K562 (cell line): ENCODE measurements at regions not wholly inside any gene's neighbourhood (a gene's known extent, or its start where the extent isn't known, plus 50 kb on each side); places are given as distances from the start of the nearest gene placed in this dataset.

Source experiments
- ATAC-seq: fragments of 200-7000 bp; cut with Tn5 transposase; 3 replicates; pipeline ENCODE4 v1.9.1; 2020; ENCODE audit warnings: moderate library complexity
- BruUV-seq: library from RNA; stranded (reverse); fragments of 400-500 nt; replicated peaks from 2 replicates; lab custom pipeline; 2021; lab: Mats Ljungman, UMichigan
- CTCF ChIA-PET: fragments of 300-600 bp; formaldehyde crosslinking; extraction: SDS; loops from one replicate; lab custom pipeline; 2021; ENCODE audit warnings: low intra/inter-chr PET ratio; lab: Yijun Ruan, JAX
- POLR2A ChIA-PET: fragments of 300-600, 350-650 bp; sonication (Branson Sonifier 250); formaldehyde crosslinking; extraction: SDS; loops from one replicate; lab custom pipeline; 2021; ENCODE audit warnings: antibody characterized with exemption, inconsistent platforms; lab: Yijun Ruan, JAX
- DNase-seq, 4 experiments: peaks; one replicate each; pipeline versions ENCODE4 v3.0.0 to v3.0.0-alpha.2; 2011 to 2018; ENCODE audit warnings: low spot score in 3 of 4, mixed read lengths in 3 of 4; ENCODE audit errors: extremely low read depth in 1 of 4
- FAIRE-seq: peaks from 2 replicates; lab custom pipeline; 2011; peaks lifted over from hg19 to GRCh38; lab: Jason Lieb, UNC
- H2AFZ ChIP-seq: 2 replicates; pipeline ENCODE4 v1.6.0; 2011; ENCODE audit warnings: low read depth, low read length, control low read depth, inconsistent platforms
- H3K27ac ChIP-seq: fragments of 200-600 bp; 3 replicates; pipeline ENCODE4 v1.8.0; 2011; ENCODE audit warnings: low read depth, mild to moderate bottlenecking, control low read depth, inconsistent platforms, low read length, moderate library complexity, mixed read lengths; ENCODE audit errors: extremely low read depth
- H3K27me3 ChIP-seq, 2 experiments: fragments of 300-600 bp in 1 of 2; 2 replicates in 1 of 2; 3 replicates in 1 of 2; pipeline versions ENCODE4 v1.6.0 to v1.8.0; 2011; ENCODE audit warnings: inconsistent platforms in 2 of 2, low read length in 2 of 2, mild to moderate bottlenecking in 1 of 2, mixed read lengths in 1 of 2, moderate library complexity in 1 of 2; ENCODE audit not compliant: control insufficient read depth in 2 of 2, insufficient read depth in 2 of 2
- H3K36me3 ChIP-seq: fragments of 300-600 bp; 3 replicates; pipeline ENCODE4 v1.8.0; 2011; ENCODE audit warnings: mild to moderate bottlenecking, low read length, inconsistent platforms; ENCODE audit not compliant: control insufficient read depth, insufficient read depth
- H3K4me1 ChIP-seq, 2 experiments: fragments of 200-600 bp in 1 of 2; replicated peaks in 1 of 2; 2 replicates in 1 of 2; 3 replicates in 1 of 2; pipeline versions ENCODE4 v1.5.1 to v1.8.0; 2011; ENCODE audit warnings: inconsistent platforms in 2 of 2, low read length in 2 of 2, mild to moderate bottlenecking in 1 of 2, mixed read lengths in 1 of 2, moderate library complexity in 1 of 2; ENCODE audit not compliant: control insufficient read depth in 2 of 2, insufficient read depth in 2 of 2
- H3K4me2 ChIP-seq: 2 replicates; pipeline ENCODE4 v1.6.1; 2011; ENCODE audit warnings: low read length, control low read depth, inconsistent platforms, mixed read lengths; ENCODE audit not compliant: insufficient read depth
- H3K4me3 ChIP-seq: fragments of 200-600 bp; sonication (generic), shearing (Covaris generic); 2 replicates; pipeline ENCODE4 v1.5.1; 2016; ENCODE audit warnings: control low read depth, inconsistent platforms
- H3K79me2 ChIP-seq: fragments of 200-600 bp; 3 replicates; pipeline ENCODE4 v1.8.0; 2011; ENCODE audit warnings: low read length, inconsistent platforms; ENCODE audit not compliant: control insufficient read depth, insufficient read depth
- H3K9ac ChIP-seq, 2 experiments: 2 replicates each; pipeline versions ENCODE4 v1.6.0 to v1.6.1; 2011; ENCODE audit warnings: low read depth in 2 of 2, low read length in 2 of 2, control low read depth in 1 of 2, inconsistent platforms in 1 of 2, mild to moderate bottlenecking in 1 of 2, mixed read lengths in 1 of 2; ENCODE audit not compliant: insufficient read depth in 1 of 2
- H3K9me1 ChIP-seq: one replicate; pipeline ENCODE4 v1.6.0; 2011; ENCODE audit warnings: inconsistent platforms, mild to moderate bottlenecking, low read length, moderate library complexity; ENCODE audit not compliant: control insufficient read depth, insufficient read depth
- H3K9me3 ChIP-seq: replicated peaks from 2 replicates; pipeline ENCODE4 v1.5.1; 2011; ENCODE audit warnings: low read depth, low read length, inconsistent platforms; ENCODE audit not compliant: control insufficient read depth, insufficient read depth
- H4K20me1 ChIP-seq: replicated peaks from 2 replicates; pipeline ENCODE4 v1.6.1; 2011; ENCODE audit warnings: low read length, inconsistent platforms, mixed read lengths; ENCODE audit not compliant: control insufficient read depth, insufficient read depth
- PHB ChIP-seq: fragments of 250-450 bp; sonication (Bioruptor Pico); IDR thresholded peaks from 2 replicates; pipeline ENCODE4 v1.5.0; 2021
- SIN3A ChIP-seq, 2 experiments: fragments of 150-350 bp in 1 of 2; IDR thresholded peaks; 2 replicates each; pipeline ENCODE4 v1.6.1; 2011 to 2016; ENCODE audit warnings: borderline replicate concordance in 2 of 2, low read depth in 2 of 2, low read length in 2 of 2, mild to moderate bottlenecking in 2 of 2, moderate library complexity in 2 of 2; ENCODE audit not compliant: control insufficient read depth in 1 of 2
- ZBTB8A ChIP-seq: fragments of 450-650 bp; IDR thresholded peaks from 2 replicates; pipeline ENCODE4 v1.6.1; 2018; ENCODE audit warnings: mild to moderate bottlenecking, moderate library complexity; ENCODE audit not compliant: partially characterized antibody
- ZNF583 ChIP-seq: fragments of 250-450 bp; sonication (Bioruptor Pico); IDR thresholded peaks from 2 replicates; pipeline ENCODE4 v1.4.0; 2020
- in situ Hi-C: fragments of 300-500 bp; cut with MboI; formaldehyde crosslinking; loops from 4 replicates; pipeline ENCODE4 v1.15.0; 2018; ENCODE audit warnings: inconsistent platforms, mixed read lengths
- intact Hi-C: fragments of 100-400 bp; cut with micrococcal nuclease; formaldehyde crosslinking; loops from 2 replicates; pipeline ENCODE4 v1.14.2; 2022
- TF ChIP-seq, protein P1 (sequence below): fragments of 450-650 bp; IDR thresholded peaks from 2 replicates; pipeline ENCODE4 v1.7.1; 2018; ENCODE audit warnings: mild to moderate bottlenecking, low read depth; ENCODE audit not compliant: partially characterized antibody
- TF ChIP-seq, protein P2 (sequence below), 2 experiments: fragments of 450-650 bp; formaldehyde crosslinking in 1 of 2; IDR thresholded peaks; 2 replicates each; pipeline versions ENCODE4 v1.4.0 to v1.6.1; 2014 to 2020; ENCODE audit warnings: mild to moderate bottlenecking in 2 of 2, borderline replicate concordance in 1 of 2, low read depth in 1 of 2

- no TSS peak for BruUV-seq
- in situ Hi-C loops, result no loop called here
- Histone ChIP-seq H3K4me1 (no peaks in the 10 kb centered on the region; a peak in 1 of 5 replicates), H3K79me2 (no peaks in the 10 kb centered on the region), H3K9me1 (no peaks in the 10 kb centered on the region), H3K4me2 (no peak overlapping the region), H3K9ac (no peak overlapping the region), H3K4me3 (no peak overlapping the region), H2AFZ (no peak overlapping the region), H3K9me3 (no peaks in the 10 kb centered on the region), H4K20me1 (no peaks in the 10 kb centered on the region), H3K36me3 (no peaks in the 10 kb centered on the region), H3K27ac (no peak overlapping the region), H3K27me3 (peaks cover 0 to 18% of the 10 kb centered on the region in 2 experiments; a peak in 3 of 5 replicates)
- DNase-seq (no peak), FAIRE-seq (no peak), ATAC-seq (no peak)
- intact Hi-C loops, result no loop called here
- CTCF ChIA-PET, result no interaction called here
- POLR2A ChIA-PET, result no interaction called here
- TF ChIP-seq, protein P1, sequence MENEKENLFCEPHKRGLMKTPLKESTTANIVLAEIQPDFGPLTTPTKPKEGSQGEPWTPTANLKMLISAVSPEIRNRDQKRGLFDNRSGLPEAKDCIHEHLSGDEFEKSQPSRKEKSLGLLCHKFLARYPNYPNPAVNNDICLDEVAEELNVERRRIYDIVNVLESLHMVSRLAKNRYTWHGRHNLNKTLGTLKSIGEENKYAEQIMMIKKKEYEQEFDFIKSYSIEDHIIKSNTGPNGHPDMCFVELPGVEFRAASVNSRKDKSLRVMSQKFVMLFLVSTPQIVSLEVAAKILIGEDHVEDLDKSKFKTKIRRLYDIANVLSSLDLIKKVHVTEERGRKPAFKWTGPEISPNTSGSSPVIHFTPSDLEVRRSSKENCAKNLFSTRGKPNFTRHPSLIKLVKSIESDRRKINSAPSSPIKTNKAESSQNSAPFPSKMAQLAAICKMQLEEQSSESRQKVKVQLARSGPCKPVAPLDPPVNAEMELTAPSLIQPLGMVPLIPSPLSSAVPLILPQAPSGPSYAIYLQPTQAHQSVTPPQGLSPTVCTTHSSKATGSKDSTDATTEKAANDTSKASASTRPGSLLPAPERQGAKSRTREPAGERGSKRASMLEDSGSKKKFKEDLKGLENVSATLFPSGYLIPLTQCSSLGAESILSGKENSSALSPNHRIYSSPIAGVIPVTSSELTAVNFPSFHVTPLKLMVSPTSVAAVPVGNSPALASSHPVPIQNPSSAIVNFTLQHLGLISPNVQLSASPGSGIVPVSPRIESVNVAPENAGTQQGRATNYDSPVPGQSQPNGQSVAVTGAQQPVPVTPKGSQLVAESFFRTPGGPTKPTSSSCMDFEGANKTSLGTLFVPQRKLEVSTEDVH, result no peak
- TF ChIP-seq ZNF583 (no peak), SIN3A (IDR thresholded peaks at IDR 0.05; ENCODE audit: borderline replicate concordance in 2 of 2, control insufficient read depth in 1 of 2, low read depth in 2 of 2, low read length in 2 of 2) (no peak), ZBTB8A (no peak), PHB (CRISPR knock-in tag) (no peak)
- TF ChIP-seq, protein P2, sequence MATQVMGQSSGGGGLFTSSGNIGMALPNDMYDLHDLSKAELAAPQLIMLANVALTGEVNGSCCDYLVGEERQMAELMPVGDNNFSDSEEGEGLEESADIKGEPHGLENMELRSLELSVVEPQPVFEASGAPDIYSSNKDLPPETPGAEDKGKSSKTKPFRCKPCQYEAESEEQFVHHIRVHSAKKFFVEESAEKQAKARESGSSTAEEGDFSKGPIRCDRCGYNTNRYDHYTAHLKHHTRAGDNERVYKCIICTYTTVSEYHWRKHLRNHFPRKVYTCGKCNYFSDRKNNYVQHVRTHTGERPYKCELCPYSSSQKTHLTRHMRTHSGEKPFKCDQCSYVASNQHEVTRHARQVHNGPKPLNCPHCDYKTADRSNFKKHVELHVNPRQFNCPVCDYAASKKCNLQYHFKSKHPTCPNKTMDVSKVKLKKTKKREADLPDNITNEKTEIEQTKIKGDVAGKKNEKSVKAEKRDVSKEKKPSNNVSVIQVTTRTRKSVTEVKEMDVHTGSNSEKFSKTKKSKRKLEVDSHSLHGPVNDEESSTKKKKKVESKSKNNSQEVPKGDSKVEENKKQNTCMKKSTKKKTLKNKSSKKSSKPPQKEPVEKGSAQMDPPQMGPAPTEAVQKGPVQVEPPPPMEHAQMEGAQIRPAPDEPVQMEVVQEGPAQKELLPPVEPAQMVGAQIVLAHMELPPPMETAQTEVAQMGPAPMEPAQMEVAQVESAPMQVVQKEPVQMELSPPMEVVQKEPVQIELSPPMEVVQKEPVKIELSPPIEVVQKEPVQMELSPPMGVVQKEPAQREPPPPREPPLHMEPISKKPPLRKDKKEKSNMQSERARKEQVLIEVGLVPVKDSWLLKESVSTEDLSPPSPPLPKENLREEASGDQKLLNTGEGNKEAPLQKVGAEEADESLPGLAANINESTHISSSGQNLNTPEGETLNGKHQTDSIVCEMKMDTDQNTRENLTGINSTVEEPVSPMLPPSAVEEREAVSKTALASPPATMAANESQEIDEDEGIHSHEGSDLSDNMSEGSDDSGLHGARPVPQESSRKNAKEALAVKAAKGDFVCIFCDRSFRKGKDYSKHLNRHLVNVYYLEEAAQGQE (IDR thresholded peaks at IDR 0.05; ENCODE audit: borderline replicate concordance), result no peak
- TF ChIP-seq, protein P2 (CRISPR knock-in tag; IDR thresholded peaks at IDR 0.05; ENCODE audit: low read depth), result no peak
Measured at GRCh38 chrX:9383655-9384054, 81.2 kb upstream of the TBL1X start.
